ENCODE measurements at regions not wholly inside any gene's neighbourhood (a gene's known extent, or its start where the extent isn't known, plus 50 kb on each side); places are given as distances from the start of the nearest gene placed in this dataset.

GRCh38 chrX:23118163-23118562 is 118.4 kb downstream of the DDX53 start:
- TF ChIP-seq CTCF (IDR thresholded peaks at IDR 0.05 in 2 of 3, conservative IDR thresholded peaks at IDR 0.05 in 1 of 3; ENCODE audit: borderline replicate concordance in 1 of 3, insufficient read depth in 1 of 3, low read depth in 2 of 3, low read length in 2 of 3): no peak
- no peak for TF ChIP-seq EZH2 (IDR thresholded peaks at IDR 0.05)
- no peak for TF ChIP-seq FOSL1 (IDR thresholded peaks at IDR 0.05; ENCODE audit: low read depth)
- TF ChIP-seq MAX (IDR thresholded peaks at IDR 0.05): no peak
- no peak for TF ChIP-seq JUND (IDR thresholded peaks at IDR 0.05)
